ENCODE measurements at regions not wholly inside any gene's neighbourhood (a gene's known extent, or its start where the extent isn't known, plus 50 kb on each side); places are given as distances from the start of the nearest gene placed in this dataset.

DNA sequence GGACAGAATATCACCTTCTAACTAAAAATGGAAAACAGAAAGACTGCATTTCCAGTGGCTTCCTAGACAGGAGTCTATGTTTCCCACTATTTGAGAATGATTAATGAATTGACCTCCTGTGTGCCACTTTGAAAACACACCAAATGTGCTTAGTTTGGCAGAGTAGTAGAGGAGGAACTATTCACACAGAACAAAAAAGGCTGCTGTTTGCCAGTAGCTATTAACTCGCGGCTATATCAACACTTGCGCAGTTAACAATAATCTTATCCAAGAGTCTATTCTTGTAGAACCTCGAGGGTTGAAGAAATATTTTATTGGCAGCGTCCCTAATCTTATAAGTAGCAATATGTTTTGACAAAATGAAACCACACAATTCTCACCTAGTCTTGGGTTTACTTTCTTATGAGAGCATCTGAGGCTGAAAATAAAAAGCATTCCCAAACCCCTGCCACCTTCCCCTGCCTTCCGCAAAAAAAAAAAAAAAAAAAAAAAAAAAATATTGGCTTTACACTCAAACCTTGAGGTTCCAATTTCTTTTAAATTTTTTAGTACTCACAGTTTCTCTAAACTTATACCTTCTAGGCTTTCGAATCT, 127.3 kb upstream of the FLRT2 start:
- Histone ChIP-seq H2AFZ (ENCODE audit: low read depth) (no peak overlapping the region), H3K27me3 (ENCODE audit: insufficient read depth, low read depth) (no peaks in the 10 kb centered on the region), H3K4me1 (ENCODE audit: low read depth, poor library complexity, severe bottlenecking) (no peaks in the 10 kb centered on the region), H3K27ac (no peak overlapping the region), H3K36me3 (ENCODE audit: insufficient read depth) (no peaks in the 10 kb centered on the region), H3K4me3 (IDR thresholded peaks at IDR 0.05; ENCODE audit: insufficient read depth, low read depth, low read length) (no peak overlapping the region), H4K20me1 (ENCODE audit: insufficient read depth) (no peaks in the 10 kb centered on the region), H3K4me2 (no peak overlapping the region), H3K79me2 (ENCODE audit: insufficient read depth, low read depth) (no peaks in the 10 kb centered on the region), H3K9ac (no peak overlapping the region)
- TF ChIP-seq, protein P1, sequence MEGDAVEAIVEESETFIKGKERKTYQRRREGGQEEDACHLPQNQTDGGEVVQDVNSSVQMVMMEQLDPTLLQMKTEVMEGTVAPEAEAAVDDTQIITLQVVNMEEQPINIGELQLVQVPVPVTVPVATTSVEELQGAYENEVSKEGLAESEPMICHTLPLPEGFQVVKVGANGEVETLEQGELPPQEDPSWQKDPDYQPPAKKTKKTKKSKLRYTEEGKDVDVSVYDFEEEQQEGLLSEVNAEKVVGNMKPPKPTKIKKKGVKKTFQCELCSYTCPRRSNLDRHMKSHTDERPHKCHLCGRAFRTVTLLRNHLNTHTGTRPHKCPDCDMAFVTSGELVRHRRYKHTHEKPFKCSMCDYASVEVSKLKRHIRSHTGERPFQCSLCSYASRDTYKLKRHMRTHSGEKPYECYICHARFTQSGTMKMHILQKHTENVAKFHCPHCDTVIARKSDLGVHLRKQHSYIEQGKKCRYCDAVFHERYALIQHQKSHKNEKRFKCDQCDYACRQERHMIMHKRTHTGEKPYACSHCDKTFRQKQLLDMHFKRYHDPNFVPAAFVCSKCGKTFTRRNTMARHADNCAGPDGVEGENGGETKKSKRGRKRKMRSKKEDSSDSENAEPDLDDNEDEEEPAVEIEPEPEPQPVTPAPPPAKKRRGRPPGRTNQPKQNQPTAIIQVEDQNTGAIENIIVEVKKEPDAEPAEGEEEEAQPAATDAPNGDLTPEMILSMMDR (conservative IDR thresholded peaks at IDR 0.05; ENCODE audit: low read depth, low read length): no peak

DNA sequence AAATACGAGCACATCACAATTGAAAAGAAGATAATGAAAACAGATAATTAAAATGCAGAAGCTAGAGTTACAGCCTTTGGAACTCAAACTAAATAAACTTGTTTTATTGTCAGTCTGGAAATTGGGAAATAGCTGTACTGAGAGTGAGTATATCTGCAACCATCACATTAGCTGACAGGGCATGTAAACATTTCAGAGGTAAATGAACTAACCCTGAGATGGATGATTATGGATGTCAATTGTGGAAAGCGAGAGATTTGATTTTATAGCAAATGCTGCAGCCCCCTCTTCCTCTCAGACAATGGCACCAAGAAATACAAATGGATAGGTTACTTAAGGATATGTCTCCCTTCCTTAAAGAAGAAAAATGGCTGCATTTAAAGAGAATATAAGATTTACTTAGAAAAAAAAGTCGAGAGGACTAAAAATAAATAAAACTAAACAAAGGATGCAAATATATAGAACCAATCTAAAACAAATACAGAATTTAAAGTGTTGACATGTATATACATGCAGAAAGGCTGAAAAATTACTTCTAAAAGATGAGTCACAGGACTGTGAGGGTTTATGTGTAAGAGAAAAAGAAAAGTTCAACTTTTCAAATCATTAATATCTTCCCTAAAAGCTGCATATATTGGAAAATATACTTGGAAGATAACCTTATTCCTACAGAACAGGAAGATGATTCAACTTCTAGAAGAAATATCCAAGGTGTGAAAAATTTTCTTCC, 120.3 kb upstream of the FLRT2 start:
- no peak overlapping the region for H3K4me3 ChIP-seq (IDR thresholded peaks at IDR 0.05; ENCODE audit: insufficient read depth, low read depth, low read length)
- H3K27me3 ChIP-seq (ENCODE audit: insufficient read depth, low read depth): no peaks in the 10 kb centered on the region
- no peaks in the 10 kb centered on the region for H4K20me1 ChIP-seq (ENCODE audit: insufficient read depth)
- TF ChIP-seq, protein P1 (conservative IDR thresholded peaks at IDR 0.05; ENCODE audit: low read depth, low read length): no peak
- H3K79me2 ChIP-seq (ENCODE audit: insufficient read depth, low read depth): no peaks in the 10 kb centered on the region
- no peaks in the 10 kb centered on the region for H3K4me1 ChIP-seq (ENCODE audit: low read depth, poor library complexity, severe bottlenecking)
- no peak overlapping the region for H3K9ac ChIP-seq
- H3K27ac ChIP-seq: no peak overlapping the region
- no peak overlapping the region for H3K4me2 ChIP-seq
- no peak overlapping the region for H2AFZ ChIP-seq (ENCODE audit: low read depth)
- H3K36me3 ChIP-seq (ENCODE audit: insufficient read depth): no peaks in the 10 kb centered on the region

DNA sequence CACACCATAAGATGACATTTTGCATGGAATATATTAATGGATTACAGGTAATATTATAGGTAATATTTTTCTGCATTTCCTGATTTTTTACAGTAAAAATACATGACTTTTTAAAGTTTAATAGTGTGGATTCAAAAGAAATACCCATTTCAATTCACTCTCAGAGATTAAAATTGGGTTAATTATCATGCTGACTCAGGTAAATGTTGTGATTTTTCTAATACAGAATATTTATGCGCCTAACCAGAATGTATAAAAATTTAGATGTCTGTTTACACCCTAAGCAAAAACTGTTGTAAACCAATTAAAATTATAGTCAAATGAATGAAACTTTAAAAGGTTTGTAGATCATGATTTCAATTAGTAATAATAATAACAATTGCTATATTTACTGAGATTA, 117.2 kb upstream of the FLRT2 start:
- TF ChIP-seq, protein P1 (conservative IDR thresholded peaks at IDR 0.05; ENCODE audit: low read depth, low read length): no peak
- Histone ChIP-seq H3K4me2 (no peak overlapping the region), H2AFZ (ENCODE audit: low read depth) (no peak overlapping the region), H3K79me2 (ENCODE audit: insufficient read depth, low read depth) (no peaks in the 10 kb centered on the region), H3K27ac (no peak overlapping the region), H3K36me3 (ENCODE audit: insufficient read depth) (no peaks in the 10 kb centered on the region), H3K9ac (no peak overlapping the region), H3K4me1 (ENCODE audit: low read depth, poor library complexity, severe bottlenecking) (no peaks in the 10 kb centered on the region), H3K27me3 (ENCODE audit: insufficient read depth, low read depth) (no peaks in the 10 kb centered on the region), H3K4me3 (IDR thresholded peaks at IDR 0.05; ENCODE audit: insufficient read depth, low read depth, low read length) (no peak overlapping the region), H4K20me1 (ENCODE audit: insufficient read depth) (no peaks in the 10 kb centered on the region)

DNA sequence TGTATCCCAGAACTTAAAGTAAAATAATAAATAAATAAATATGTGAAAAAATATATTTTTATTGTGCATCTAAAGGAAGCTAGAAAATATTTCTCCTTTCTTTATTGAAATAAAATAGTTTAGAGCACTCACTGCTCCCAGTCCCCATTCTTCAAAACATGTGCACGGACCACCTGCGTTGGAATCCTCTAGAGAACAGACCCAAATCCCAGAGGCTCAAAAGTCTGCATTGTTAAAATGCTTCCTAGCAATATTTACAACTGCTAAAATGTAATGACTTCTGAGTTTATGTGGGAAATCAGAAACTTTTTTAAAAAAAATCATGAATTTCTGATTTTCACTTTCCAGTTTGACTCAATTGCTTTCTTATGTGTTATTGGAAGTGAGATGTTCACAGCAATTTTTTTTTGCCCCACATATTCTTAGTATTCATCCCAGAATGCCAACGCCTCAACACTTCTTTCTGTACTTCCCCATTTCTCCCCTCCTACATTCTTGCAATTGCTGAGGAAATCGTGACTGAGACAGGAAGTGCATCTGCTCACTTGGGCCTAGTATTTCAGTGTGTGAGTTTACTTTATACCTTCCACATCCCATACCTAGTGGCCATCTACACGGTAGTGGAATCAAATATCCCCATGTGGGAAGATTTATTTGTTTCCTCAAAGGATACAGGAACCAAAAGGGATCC, 116.0 kb upstream of the FLRT2 start:
- no peaks in the 10 kb centered on the region for H3K4me1 ChIP-seq (ENCODE audit: low read depth, poor library complexity, severe bottlenecking)
- no peak overlapping the region for H3K4me2 ChIP-seq
- no peaks in the 10 kb centered on the region for H3K79me2 ChIP-seq (ENCODE audit: insufficient read depth, low read depth)
- TF ChIP-seq, protein P1 (conservative IDR thresholded peaks at IDR 0.05; ENCODE audit: low read depth, low read length): no peak
- no peak overlapping the region for H3K27ac ChIP-seq
- no peaks in the 10 kb centered on the region for H3K27me3 ChIP-seq (ENCODE audit: insufficient read depth, low read depth)
- no peaks in the 10 kb centered on the region for H3K36me3 ChIP-seq (ENCODE audit: insufficient read depth)
- no peaks in the 10 kb centered on the region for H4K20me1 ChIP-seq (ENCODE audit: insufficient read depth)
- no peak overlapping the region for H2AFZ ChIP-seq (ENCODE audit: low read depth)
- H3K4me3 ChIP-seq (IDR thresholded peaks at IDR 0.05; ENCODE audit: insufficient read depth, low read depth, low read length): no peak overlapping the region
- H3K9ac ChIP-seq: no peak overlapping the region
